Choroid plexus epithelial cell (primary cell): ENCODE measurements at regions not wholly inside any gene's neighbourhood (a gene's known extent, or its start where the extent isn't known, plus 50 kb on each side); places are given as distances from the start of the nearest gene placed in this dataset.

Experiments used
- DNase-seq: peaks from one replicate; pipeline ENCODE4 v3.0.0-alpha.2; 2010; ENCODE audit warnings: low read depth
- H3K4me3 ChIP-seq: 2 replicates; pipeline ENCODE4 v1.5.1; 2011; ENCODE audit warnings: low read depth, mild to moderate bottlenecking, control low read depth, low read length, moderate library complexity
- TF ChIP-seq, protein P1 (sequence below): conservative IDR thresholded peaks from 2 replicates; pipeline ENCODE4 v1.5.1; 2011; ENCODE audit warnings: low read depth, mild to moderate bottlenecking, control low read depth, inconsistent platforms, low read length, moderate library complexity

DNA sequence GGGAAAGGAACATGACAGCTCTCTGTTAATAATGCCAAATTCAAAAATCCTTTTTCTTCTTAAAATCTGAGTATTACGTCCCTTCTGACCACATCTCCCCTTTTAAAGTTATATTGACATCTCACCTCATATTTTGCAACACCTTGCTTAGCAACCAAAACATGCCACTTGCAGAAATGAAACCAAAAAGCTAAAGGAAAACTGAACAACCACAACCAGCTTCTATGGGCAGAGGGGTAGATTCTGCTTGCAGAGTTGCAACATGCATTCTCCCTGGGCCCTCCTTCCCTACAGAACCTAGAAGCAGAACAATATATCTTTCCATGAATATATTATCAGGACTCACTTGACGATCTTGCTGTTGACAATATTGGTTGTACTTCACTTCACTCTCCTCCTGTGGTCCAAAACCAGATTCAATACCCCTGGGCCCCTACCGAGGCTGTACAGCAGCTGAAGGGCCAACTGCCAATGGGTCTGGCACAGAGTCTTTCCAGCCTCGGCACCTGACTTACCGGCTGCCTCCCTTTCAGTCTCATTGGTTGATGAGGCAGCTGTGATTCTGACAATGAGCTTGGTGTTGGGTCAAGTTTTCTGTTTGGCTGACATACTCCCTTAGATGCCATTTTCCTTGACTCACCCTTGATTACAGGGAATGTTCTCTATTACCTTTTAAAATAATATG is 616.6 kb downstream of the ZEB2 start:
- peak; percentile 18 for DNase-seq
- no peak overlapping the region for H3K4me3 ChIP-seq
- TF ChIP-seq, protein P1, sequence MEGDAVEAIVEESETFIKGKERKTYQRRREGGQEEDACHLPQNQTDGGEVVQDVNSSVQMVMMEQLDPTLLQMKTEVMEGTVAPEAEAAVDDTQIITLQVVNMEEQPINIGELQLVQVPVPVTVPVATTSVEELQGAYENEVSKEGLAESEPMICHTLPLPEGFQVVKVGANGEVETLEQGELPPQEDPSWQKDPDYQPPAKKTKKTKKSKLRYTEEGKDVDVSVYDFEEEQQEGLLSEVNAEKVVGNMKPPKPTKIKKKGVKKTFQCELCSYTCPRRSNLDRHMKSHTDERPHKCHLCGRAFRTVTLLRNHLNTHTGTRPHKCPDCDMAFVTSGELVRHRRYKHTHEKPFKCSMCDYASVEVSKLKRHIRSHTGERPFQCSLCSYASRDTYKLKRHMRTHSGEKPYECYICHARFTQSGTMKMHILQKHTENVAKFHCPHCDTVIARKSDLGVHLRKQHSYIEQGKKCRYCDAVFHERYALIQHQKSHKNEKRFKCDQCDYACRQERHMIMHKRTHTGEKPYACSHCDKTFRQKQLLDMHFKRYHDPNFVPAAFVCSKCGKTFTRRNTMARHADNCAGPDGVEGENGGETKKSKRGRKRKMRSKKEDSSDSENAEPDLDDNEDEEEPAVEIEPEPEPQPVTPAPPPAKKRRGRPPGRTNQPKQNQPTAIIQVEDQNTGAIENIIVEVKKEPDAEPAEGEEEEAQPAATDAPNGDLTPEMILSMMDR: no peak

DNA sequence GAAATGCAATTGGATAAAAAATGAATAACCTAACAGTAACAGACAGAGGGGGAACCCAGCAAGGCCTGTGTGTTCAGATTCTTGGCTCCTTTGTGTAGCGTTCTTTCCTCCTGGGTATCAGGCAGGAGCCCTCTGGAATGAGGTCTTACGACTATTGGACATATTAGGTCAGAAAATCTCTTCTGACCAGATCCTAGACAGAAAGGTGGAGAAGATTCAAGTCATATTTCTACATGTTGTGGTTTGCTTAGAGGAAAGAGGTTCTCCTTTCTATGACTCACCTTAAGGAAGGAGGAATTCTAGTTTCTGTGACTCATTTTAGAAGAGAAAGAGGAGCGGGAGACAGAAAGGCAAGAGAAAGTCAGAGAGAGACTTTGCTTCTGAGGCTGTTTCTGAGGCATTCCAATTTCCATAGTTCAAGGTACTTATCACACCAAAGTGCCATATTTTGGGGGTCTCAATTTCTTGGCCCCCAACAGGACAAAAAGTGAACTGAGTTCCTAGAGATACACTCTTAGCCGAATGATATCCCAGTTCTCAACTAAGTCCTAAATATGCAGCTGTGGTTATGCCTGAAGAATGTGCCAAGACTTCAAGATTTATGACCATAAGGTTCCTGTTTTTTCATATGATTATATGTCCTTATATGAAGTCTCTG is 618.6 kb downstream of the ZEB2 start:
- TF ChIP-seq, protein P1: no peak
- H3K4me3 ChIP-seq: no peak overlapping the region
- peak; percentile 87 for DNase-seq

DNA sequence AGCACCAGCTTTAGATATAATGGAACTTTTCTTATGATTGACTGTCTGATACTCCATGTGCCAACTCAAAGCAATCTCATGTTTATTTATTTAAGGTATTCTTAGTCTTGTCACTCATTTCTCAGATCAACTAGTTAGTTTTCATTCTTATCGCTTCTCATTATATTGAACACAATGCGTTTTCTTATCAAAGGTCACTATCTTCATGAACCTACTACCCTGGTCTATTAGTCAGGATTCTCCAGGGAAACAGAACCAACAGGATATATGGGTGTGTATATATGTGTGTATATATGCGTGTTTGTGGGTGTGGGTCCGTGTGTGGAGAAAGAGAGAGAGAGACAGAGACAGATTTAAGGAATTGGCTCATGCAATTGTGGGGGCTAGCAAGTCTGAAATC is 619.9 kb downstream of the ZEB2 start:
- no peak for DNase-seq
- TF ChIP-seq, protein P1: no peak
- no peak overlapping the region for H3K4me3 ChIP-seq

DNA sequence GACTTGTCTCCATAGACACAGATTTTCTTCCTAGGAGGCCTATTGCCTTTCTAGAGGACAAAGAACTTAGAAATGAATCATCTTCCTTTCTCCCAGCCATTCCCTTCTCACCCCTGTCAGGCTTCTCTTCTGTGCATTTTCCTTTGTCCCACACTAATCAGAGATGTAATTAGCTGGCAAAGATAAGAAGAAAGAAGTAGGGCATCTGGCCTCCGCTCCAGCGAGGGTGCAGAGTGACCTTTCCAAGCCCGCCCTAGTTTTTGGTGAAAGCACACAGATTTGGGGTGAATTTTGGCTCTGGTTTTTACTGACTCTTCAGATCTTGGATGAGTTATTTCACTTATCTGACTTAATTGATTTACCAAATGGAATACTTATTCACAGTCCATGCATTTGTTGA is 626.5 kb downstream of the ZEB2 start:
- no peak for DNase-seq
- TF ChIP-seq, protein P1: no peak
- no peak overlapping the region for H3K4me3 ChIP-seq

DNA sequence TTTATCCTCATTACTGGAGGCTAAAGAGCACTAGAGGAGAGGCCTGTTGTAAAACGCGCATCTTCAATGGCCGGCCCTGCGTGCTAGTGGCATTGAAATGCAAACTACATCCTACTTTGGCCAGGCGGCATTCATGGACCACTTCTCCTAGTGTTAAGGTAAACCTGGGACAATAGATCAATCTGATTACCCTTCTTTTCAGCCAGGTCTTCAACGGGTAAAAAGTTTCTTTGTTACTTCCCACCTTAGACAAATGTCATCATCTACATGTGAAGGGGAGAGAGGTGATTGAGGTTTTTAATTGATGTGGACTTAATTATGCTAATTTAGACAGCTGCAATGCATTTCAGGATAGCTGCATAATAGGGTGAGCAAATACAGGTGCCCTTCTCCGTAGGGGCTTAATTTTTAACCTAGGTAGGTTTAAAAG is 628.0 kb downstream of the ZEB2 start:
- TF ChIP-seq, protein P1: no peak
- no peak for DNase-seq
- no peak overlapping the region for H3K4me3 ChIP-seq

DNA sequence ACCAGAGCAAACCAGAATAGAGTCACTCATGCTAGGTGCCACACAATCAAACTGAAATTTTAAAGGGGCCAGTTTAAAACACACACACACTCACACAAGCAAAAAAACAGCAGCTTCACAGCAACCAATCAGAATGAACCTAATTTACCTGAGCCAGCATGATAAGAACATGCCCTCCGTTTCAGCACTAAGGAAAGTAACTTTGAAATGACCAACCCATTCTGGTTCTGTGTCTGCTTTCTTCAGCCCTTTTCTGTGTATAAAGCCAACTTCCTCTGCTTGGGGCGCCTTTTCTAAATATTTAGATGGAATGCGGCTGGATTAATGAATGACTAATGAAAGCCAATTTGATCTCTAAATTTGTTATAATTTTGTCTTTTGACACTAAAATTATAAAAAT is 629.1 kb downstream of the ZEB2 start:
- H3K4me3 ChIP-seq: no peak overlapping the region
- TF ChIP-seq, protein P1: no peak
- DNase-seq: no peak

DNA sequence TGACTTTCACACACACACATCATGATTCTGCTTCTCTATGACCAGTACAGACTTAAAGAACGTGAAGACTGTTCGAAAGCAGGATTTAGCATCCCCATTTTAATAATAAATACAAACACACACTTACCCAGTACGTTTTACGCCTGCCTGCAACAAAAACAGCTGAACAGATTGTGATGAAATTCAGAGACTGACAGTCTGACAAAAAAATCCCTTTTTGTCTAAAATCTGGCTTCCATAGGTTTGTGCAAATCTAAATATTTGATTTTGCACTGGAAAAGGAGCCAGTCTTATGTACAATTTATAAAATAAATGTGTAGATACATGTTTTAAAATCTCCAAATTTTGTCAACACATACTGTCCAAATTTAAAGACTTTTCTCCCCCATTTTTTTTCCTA is 630.7 kb downstream of the ZEB2 start:
- H3K4me3 ChIP-seq: no peak overlapping the region
- DNase-seq: no peak
- TF ChIP-seq, protein P1: no peak
